ENCODE measurements at regions not wholly inside any gene's neighbourhood (a gene's known extent, or its start where the extent isn't known, plus 50 kb on each side); places are given as distances from the start of the nearest gene placed in this dataset.

DNA sequence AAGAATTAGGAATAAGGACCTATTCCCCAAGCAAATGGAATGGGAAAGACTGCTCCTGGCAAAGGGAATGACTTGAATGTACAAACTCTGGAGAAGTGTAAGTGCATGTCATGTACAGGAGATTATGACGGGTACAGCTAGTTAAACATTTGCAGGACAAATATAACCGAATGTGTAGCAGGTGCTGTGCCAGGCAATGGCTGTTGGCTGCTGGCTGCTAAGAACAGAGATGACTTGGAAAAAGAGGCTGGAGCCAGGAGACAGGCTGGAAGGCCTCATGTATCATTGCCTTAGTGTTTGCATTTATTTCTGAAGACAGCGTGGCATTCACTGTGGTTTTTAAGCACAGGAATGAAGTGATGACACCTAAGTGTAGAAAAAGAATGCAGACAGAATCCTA, 136.8 kb downstream of the TTC8 start (continued):
- TF ChIP-seq, protein P1, sequence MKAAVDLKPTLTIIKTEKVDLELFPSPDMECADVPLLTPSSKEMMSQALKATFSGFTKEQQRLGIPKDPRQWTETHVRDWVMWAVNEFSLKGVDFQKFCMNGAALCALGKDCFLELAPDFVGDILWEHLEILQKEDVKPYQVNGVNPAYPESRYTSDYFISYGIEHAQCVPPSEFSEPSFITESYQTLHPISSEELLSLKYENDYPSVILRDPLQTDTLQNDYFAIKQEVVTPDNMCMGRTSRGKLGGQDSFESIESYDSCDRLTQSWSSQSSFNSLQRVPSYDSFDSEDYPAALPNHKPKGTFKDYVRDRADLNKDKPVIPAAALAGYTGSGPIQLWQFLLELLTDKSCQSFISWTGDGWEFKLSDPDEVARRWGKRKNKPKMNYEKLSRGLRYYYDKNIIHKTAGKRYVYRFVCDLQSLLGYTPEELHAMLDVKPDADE (IDR thresholded peaks at IDR 0.05), result no peak

DNA sequence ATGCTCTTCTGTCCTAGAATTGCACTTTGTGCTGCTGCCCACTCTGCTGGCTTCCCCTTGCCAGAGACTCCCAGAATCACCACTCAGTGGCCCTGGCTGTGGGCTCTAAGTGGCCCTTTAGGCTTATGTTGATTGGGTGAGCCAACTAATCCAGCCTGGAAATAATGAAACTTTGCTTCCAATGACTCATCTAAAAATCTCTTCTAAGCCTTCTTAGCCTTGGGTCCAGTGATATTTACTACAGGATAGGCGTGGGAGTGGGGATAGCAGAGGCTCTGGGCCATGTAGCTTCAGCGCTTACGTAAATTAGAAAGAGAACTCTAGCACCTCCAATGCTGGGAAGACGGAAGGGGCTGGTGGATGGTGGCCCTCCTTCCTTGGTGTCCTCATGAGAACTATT, 137.9 kb downstream of the TTC8 start:
- no peaks in the 10 kb centered on the region for H3K9me3 Mint-ChIP-seq
- no peaks in the 10 kb centered on the region for H3K4me1 ChIP-seq (ENCODE audit: insufficient read depth)
- DNase-seq (ENCODE audit: low spot score) (no peak), ATAC-seq (no peak)
- no peaks in the 10 kb centered on the region for H3F3A ChIP-seq (replicated peaks; ENCODE audit: low read depth)
- H3K36me3 ChIP-seq (ENCODE audit: insufficient read depth), result no peaks in the 10 kb centered on the region
- H3K27me3 Mint-ChIP-seq (ENCODE audit: insufficient read depth, low read depth, poor library complexity), result no peaks in the 10 kb centered on the region
- H3K27me3 ChIP-seq (ENCODE audit: insufficient read depth), result no peaks in the 10 kb centered on the region
- no peaks in the 10 kb centered on the region for H3K79me2 ChIP-seq (replicated peaks; ENCODE audit: insufficient read depth)
- H3K4me3 ChIP-seq, result no peak overlapping the region
- H3K4me3 Mint-ChIP-seq, result no peak overlapping the region
- H3K4me1 Mint-ChIP-seq, result no peaks in the 10 kb centered on the region
- H3K4me2 ChIP-seq, result no peak overlapping the region
- H4K20me1 ChIP-seq (replicated peaks; ENCODE audit: insufficient read depth), result no peaks in the 10 kb centered on the region
- H3K9me2 ChIP-seq (ENCODE audit: insufficient read depth), result 0 out of 2 replicates have a peak, but pooled peaks cover 5% of the 10 kb centered on the region
- H2AFZ ChIP-seq, result 0 out of 2 replicates have a peak overlapping the region, but pooled peaks have one; percentile 28
- H3K27ac Mint-ChIP-seq, result no peak overlapping the region
- H3K27ac ChIP-seq (ENCODE audit: low read depth), result no peak overlapping the region
- H3K36me3 Mint-ChIP-seq (ENCODE audit: low read depth), result no peaks in the 10 kb centered on the region
- TF ChIP-seq STAT1 (IDR thresholded peaks at IDR 0.05; ENCODE audit: unreplicated experiment) (no peak), EZH2 (IDR thresholded peaks at IDR 0.05; ENCODE audit: low read depth, unreplicated experiment) (no peak), EZH2phosphoT487 (IDR thresholded peaks at IDR 0.05; ENCODE audit: unreplicated experiment) (no peak), ZNF462 (CRISPR knock-in tag; IDR thresholded peaks at IDR 0.05) (no peak), REST (IDR thresholded peaks at IDR 0.05; ENCODE audit: unreplicated experiment) (no peak), POLR2AphosphoS5 (IDR thresholded peaks at IDR 0.05; ENCODE audit: low read depth) (no peak), ZNF114 (CRISPR knock-in tag; IDR thresholded peaks at IDR 0.05) (no peak), ZNF331 (CRISPR knock-in tag; IDR thresholded peaks at IDR 0.05; ENCODE audit: low read depth) (no peak), CREB1 (CRISPR knock-in tag; IDR thresholded peaks at IDR 0.05; ENCODE audit: low read depth) (no peak), JUNB (IDR thresholded peaks at IDR 0.05; ENCODE audit: unreplicated experiment) (no peak)
- TF ChIP-seq, protein P2, sequence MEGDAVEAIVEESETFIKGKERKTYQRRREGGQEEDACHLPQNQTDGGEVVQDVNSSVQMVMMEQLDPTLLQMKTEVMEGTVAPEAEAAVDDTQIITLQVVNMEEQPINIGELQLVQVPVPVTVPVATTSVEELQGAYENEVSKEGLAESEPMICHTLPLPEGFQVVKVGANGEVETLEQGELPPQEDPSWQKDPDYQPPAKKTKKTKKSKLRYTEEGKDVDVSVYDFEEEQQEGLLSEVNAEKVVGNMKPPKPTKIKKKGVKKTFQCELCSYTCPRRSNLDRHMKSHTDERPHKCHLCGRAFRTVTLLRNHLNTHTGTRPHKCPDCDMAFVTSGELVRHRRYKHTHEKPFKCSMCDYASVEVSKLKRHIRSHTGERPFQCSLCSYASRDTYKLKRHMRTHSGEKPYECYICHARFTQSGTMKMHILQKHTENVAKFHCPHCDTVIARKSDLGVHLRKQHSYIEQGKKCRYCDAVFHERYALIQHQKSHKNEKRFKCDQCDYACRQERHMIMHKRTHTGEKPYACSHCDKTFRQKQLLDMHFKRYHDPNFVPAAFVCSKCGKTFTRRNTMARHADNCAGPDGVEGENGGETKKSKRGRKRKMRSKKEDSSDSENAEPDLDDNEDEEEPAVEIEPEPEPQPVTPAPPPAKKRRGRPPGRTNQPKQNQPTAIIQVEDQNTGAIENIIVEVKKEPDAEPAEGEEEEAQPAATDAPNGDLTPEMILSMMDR (conservative IDR thresholded peaks at IDR 0.05; ENCODE audit: low read depth in 2 of 2), result no peak
- TF ChIP-seq, protein P1 (IDR thresholded peaks at IDR 0.05), result no peak

Measured in GM23338 (cell line).